ENCODE measurements at regions not wholly inside any gene's neighbourhood (a gene's known extent, or its start where the extent isn't known, plus 50 kb on each side); places are given as distances from the start of the nearest gene placed in this dataset.
"Not testable (repeated sequence)": the region's sequence is repeated elsewhere in the genome, so short reads cannot be mapped to it uniquely, and the experiment has no call there.

GRCh38 chr10:8661886-8662285 is 607.4 kb downstream of the GATA3 start:
- no peak for DNase-seq (ENCODE audit: low read depth in 2 of 3, low spot score in 2 of 3)

- no peak for DNase-seq (ENCODE audit: low read depth in 2 of 3, low spot score in 2 of 3)
Measured at GRCh38 chr10:8663131-8663530, 608.6 kb downstream of the GATA3 start.

GRCh38 chr10:8665322-8665721 is 610.8 kb downstream of the GATA3 start:
- no peak for DNase-seq (ENCODE audit: low read depth in 2 of 3, low spot score in 2 of 3)

- DNase-seq (ENCODE audit: low read depth in 2 of 3, low spot score in 2 of 3) = no peak
Measured at GRCh38 chr10:8670461-8670860, 616.0 kb downstream of the GATA3 start.

GRCh38 chr10:8674230-8674629 is 619.7 kb downstream of the GATA3 start:
- no peak for DNase-seq (ENCODE audit: low read depth in 2 of 3, low spot score in 2 of 3)

GRCh38 chr10:8677642-8678041 is 623.2 kb downstream of the GATA3 start:
- DNase-seq (ENCODE audit: low read depth in 2 of 3, low spot score in 2 of 3) = no peak

GRCh38 chr10:8684916-8685315 is 630.4 kb downstream of the GATA3 start:
- not testable (repeated sequence) for DNase-seq (ENCODE audit: low read depth in 2 of 3, low spot score in 2 of 3)

- no peak for DNase-seq (ENCODE audit: low read depth in 2 of 3, low spot score in 2 of 3)
Measured at GRCh38 chr10:8688881-8689280, 634.4 kb downstream of the GATA3 start.

GRCh38 chr10:8691498-8692017 is 637.1 kb downstream of the GATA3 start:
- no peak for DNase-seq (ENCODE audit: low read depth in 2 of 3, low spot score in 2 of 3)

GRCh38 chr10:8693635-8694034 is 639.1 kb downstream of the GATA3 start:
- DNase-seq (ENCODE audit: low read depth in 2 of 3, low spot score in 2 of 3) = not testable (repeated sequence)

GRCh38 chr10:8696746-8697145 is 642.3 kb downstream of the GATA3 start:
- no peak for DNase-seq (ENCODE audit: low read depth in 2 of 3, low spot score in 2 of 3)

- DNase-seq (ENCODE audit: low read depth in 2 of 3, low spot score in 2 of 3) = no peak
Measured at GRCh38 chr10:8700689-8701088, 646.2 kb downstream of the GATA3 start.

- no peak for DNase-seq (ENCODE audit: low read depth in 2 of 3, low spot score in 2 of 3)
Measured at GRCh38 chr10:8702181-8702580, 647.7 kb downstream of the GATA3 start.

- no peak for DNase-seq (ENCODE audit: low read depth in 2 of 3, low spot score in 2 of 3)
Measured at GRCh38 chr10:8705415-8705814, 650.9 kb downstream of the GATA3 start.

- DNase-seq (ENCODE audit: low read depth in 2 of 3, low spot score in 2 of 3) = no peak
Measured at GRCh38 chr10:8712656-8713055, 658.2 kb downstream of the GATA3 start.

GRCh38 chr10:8719971-8720370 is 665.5 kb downstream of the GATA3 start:
- DNase-seq (ENCODE audit: low read depth in 2 of 3, low spot score in 2 of 3) = no peak

- no peak for DNase-seq (ENCODE audit: low read depth in 2 of 3, low spot score in 2 of 3)
Measured at GRCh38 chr10:8721650-8722049, 667.2 kb downstream of the GATA3 start.

GRCh38 chr10:8722835-8723234 is 668.3 kb downstream of the GATA3 start:
- no peak for DNase-seq (ENCODE audit: low read depth in 2 of 3, low spot score in 2 of 3)

- no peak for DNase-seq (ENCODE audit: low read depth in 2 of 3, low spot score in 2 of 3)
Measured at GRCh38 chr10:8725343-8725742, 670.9 kb downstream of the GATA3 start.

- DNase-seq (ENCODE audit: low read depth in 2 of 3, low spot score in 2 of 3) = no peak
Measured at GRCh38 chr10:8726084-8726778, 671.7 kb downstream of the GATA3 start.

- DNase-seq (ENCODE audit: low read depth in 2 of 3, low spot score in 2 of 3) = no peak
Measured at GRCh38 chr10:8726779-8727084, 672.2 kb downstream of the GATA3 start.

- no peak for DNase-seq (ENCODE audit: low read depth in 2 of 3, low spot score in 2 of 3)
Measured at GRCh38 chr10:8731121-8732095, 676.9 kb downstream of the GATA3 start.

Measured in activated CD8-positive, alpha-beta memory T cell treated with anti-CD3 and anti-CD28 coated beads for 48 hours (primary cell).